ENCODE measurements at regions not wholly inside any gene's neighbourhood (a gene's known extent, or its start where the extent isn't known, plus 50 kb on each side); places are given as distances from the start of the nearest gene placed in this dataset.

DNA sequence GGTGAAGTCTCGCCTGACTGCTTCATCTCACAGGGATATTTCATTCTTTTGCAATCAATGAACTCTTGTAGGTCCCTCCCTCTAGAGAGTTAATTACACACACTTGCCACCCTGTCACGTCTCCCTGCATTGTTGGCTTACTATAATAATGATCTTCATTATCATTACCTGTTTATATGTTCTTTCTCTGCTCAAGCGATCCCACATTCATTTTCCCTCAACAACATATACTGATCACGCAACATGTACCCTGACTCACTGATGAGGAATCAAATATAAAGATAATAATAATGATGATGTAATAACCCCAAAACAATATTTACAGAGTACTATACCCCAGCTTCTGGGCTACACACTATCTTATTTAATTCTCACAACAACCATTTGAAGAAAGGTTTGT, 88.5 kb downstream of the FEM1C start:
- TF ChIP-seq, protein P1, sequence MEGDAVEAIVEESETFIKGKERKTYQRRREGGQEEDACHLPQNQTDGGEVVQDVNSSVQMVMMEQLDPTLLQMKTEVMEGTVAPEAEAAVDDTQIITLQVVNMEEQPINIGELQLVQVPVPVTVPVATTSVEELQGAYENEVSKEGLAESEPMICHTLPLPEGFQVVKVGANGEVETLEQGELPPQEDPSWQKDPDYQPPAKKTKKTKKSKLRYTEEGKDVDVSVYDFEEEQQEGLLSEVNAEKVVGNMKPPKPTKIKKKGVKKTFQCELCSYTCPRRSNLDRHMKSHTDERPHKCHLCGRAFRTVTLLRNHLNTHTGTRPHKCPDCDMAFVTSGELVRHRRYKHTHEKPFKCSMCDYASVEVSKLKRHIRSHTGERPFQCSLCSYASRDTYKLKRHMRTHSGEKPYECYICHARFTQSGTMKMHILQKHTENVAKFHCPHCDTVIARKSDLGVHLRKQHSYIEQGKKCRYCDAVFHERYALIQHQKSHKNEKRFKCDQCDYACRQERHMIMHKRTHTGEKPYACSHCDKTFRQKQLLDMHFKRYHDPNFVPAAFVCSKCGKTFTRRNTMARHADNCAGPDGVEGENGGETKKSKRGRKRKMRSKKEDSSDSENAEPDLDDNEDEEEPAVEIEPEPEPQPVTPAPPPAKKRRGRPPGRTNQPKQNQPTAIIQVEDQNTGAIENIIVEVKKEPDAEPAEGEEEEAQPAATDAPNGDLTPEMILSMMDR (IDR thresholded peaks at IDR 0.05; ENCODE audit: low read length) = no peak
- no peak for TF ChIP-seq EZH2 (IDR thresholded peaks at IDR 0.05; ENCODE audit: borderline replicate concordance, low read length)
- H3K36me3 ChIP-seq (ENCODE audit: insufficient read depth, low read length) = no peaks in the 10 kb centered on the region
- no peaks in the 10 kb centered on the region for H3K79me2 ChIP-seq (ENCODE audit: insufficient read depth, low read length)
- H3K4me1 ChIP-seq (ENCODE audit: insufficient read depth, low read length, severe bottlenecking) = no peaks in the 10 kb centered on the region
- no peaks in the 10 kb centered on the region for H3K9me2 ChIP-seq (ENCODE audit: low read depth, low read length)
- no peaks in the 10 kb centered on the region for H4K20me1 ChIP-seq (ENCODE audit: insufficient read depth, low read length)
- H3K9me3 ChIP-seq (ENCODE audit: low read length) = no peaks in the 10 kb centered on the region
- no peak overlapping the region for H3K4me2 ChIP-seq (ENCODE audit: low read length)
- no peaks in the 10 kb centered on the region; the same call in 1 of the 2 replicates for H3K27me3 ChIP-seq (ENCODE audit: insufficient read depth, low read length)
- no peak overlapping the region for H3K4me3 ChIP-seq (ENCODE audit: low read depth, low read length, poor library complexity, severe bottlenecking)
- H2AFZ ChIP-seq (ENCODE audit: low read length) = no peak overlapping the region
- H3K9ac ChIP-seq (ENCODE audit: low read length) = no peak overlapping the region
- H3K27ac ChIP-seq (ENCODE audit: low read depth, low read length, poor library complexity, severe bottlenecking) = no peak overlapping the region
- no peaks in the 10 kb centered on the region for H3F3A ChIP-seq (ENCODE audit: insufficient read depth, low read length)

DNA sequence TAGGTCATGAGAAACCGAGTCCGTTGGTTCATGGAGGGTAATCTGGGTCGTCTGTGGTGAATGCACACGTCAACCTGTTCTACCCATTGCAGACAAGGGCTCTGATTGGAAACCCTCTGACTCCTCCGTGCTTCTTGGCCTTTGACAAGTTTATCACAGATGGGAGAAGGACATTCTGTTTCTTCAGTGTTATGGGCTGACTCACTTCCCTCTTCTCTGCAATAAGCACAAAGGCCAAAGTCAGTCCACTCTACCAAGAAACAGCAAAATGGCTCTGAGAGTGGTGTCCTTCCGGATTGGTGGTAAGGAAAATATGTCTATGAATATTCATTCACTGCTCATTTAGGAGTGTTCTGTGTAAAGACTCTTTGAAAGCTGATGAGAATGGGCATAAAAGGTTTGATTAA, 89.3 kb downstream of the FEM1C start:
- TF ChIP-seq, protein P1 (IDR thresholded peaks at IDR 0.05; ENCODE audit: low read length) = no peak
- no peak for TF ChIP-seq EZH2 (IDR thresholded peaks at IDR 0.05; ENCODE audit: borderline replicate concordance, low read length)
- no peak overlapping the region for H3K4me2 ChIP-seq (ENCODE audit: low read length)
- no peak overlapping the region for H3K27ac ChIP-seq (ENCODE audit: low read depth, low read length, poor library complexity, severe bottlenecking)
- no peak overlapping the region for H3K9ac ChIP-seq (ENCODE audit: low read length)
- H3F3A ChIP-seq (ENCODE audit: insufficient read depth, low read length) = no peaks in the 10 kb centered on the region
- no peaks in the 10 kb centered on the region for H3K9me2 ChIP-seq (ENCODE audit: low read depth, low read length)
- no peak overlapping the region for H3K4me3 ChIP-seq (ENCODE audit: low read depth, low read length, poor library complexity, severe bottlenecking)
- no peaks in the 10 kb centered on the region for H3K9me3 ChIP-seq (ENCODE audit: low read length)
- H3K79me2 ChIP-seq (ENCODE audit: insufficient read depth, low read length) = no peaks in the 10 kb centered on the region
- no peaks in the 10 kb centered on the region for H3K36me3 ChIP-seq (ENCODE audit: insufficient read depth, low read length)
- H3K4me1 ChIP-seq (ENCODE audit: insufficient read depth, low read length, severe bottlenecking) = no peaks in the 10 kb centered on the region
- H2AFZ ChIP-seq (ENCODE audit: low read length) = no peak overlapping the region
- H4K20me1 ChIP-seq (ENCODE audit: insufficient read depth, low read length) = no peaks in the 10 kb centered on the region
- H3K27me3 ChIP-seq (ENCODE audit: insufficient read depth, low read length) = no peaks in the 10 kb centered on the region; the same call in 1 of the 2 replicates

DNA sequence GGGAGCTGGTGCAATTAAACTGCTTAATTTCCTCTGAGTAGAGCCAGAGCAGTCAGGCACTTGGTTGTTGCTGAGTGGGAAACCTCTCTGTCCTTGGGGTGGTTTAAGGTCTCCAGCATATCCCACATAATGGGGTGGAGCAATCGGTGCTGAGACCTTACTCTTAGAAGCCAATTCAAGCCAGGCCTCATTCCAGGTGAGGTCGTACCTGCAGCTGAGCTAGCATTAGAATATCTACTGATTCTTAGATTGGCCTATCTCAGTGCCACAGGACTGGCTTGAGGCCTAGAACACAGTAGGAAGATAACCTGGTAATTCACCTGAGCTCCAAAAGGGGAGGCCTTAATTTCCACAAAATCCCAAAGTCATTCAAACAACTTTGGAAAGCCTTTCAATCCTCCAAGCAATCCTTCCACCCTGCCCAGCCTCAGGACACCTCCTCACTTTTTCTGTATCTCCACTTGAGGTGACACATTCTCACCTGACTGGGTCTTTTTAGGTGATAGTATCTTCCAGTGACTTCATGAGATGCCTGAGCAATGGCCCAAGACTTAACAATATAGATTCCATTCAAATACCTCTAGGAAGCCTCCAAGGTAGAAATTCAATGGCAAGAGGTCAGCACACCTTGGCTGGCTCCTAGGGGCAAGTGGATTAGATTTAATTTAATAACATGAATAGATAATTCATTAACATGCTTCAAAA, 91.0 kb downstream of the FEM1C start:
- H3K4me3 ChIP-seq (ENCODE audit: low read depth, low read length, poor library complexity, severe bottlenecking) = no peak overlapping the region
- no peaks in the 10 kb centered on the region for H3K36me3 ChIP-seq (ENCODE audit: insufficient read depth, low read length)
- H3K4me1 ChIP-seq (ENCODE audit: insufficient read depth, low read length, severe bottlenecking) = no peaks in the 10 kb centered on the region
- TF ChIP-seq, protein P1 (IDR thresholded peaks at IDR 0.05; ENCODE audit: low read length) = no peak
- no peak for TF ChIP-seq EZH2 (IDR thresholded peaks at IDR 0.05; ENCODE audit: borderline replicate concordance, low read length)
- H3K9me2 ChIP-seq (ENCODE audit: low read depth, low read length) = no peaks in the 10 kb centered on the region
- no peak overlapping the region for H3K9ac ChIP-seq (ENCODE audit: low read length)
- no peaks in the 10 kb centered on the region for H3F3A ChIP-seq (ENCODE audit: insufficient read depth, low read length)
- H3K4me2 ChIP-seq (ENCODE audit: low read length) = no peak overlapping the region
- H3K9me3 ChIP-seq (ENCODE audit: low read length) = no peaks in the 10 kb centered on the region
- no peaks in the 10 kb centered on the region for H4K20me1 ChIP-seq (ENCODE audit: insufficient read depth, low read length)
- no peaks in the 10 kb centered on the region for H3K79me2 ChIP-seq (ENCODE audit: insufficient read depth, low read length)
- H2AFZ ChIP-seq (ENCODE audit: low read length) = no peak overlapping the region
- no peaks in the 10 kb centered on the region for H3K27me3 ChIP-seq (ENCODE audit: insufficient read depth, low read length)
- H3K27ac ChIP-seq (ENCODE audit: low read depth, low read length, poor library complexity, severe bottlenecking) = no peak overlapping the region

Measured in OCI-LY1 (cell line).